ENCODE measurements at regions not wholly inside any gene's neighbourhood (a gene's known extent, or its start where the extent isn't known, plus 50 kb on each side); places are given as distances from the start of the nearest gene placed in this dataset.

- TF ChIP-seq CTCF (IDR thresholded peaks at IDR 0.05; ENCODE audit: insufficient read depth, low read depth, low read length), result no peak
- TF ChIP-seq EZH2 (IDR thresholded peaks at IDR 0.05; ENCODE audit: insufficient read depth, low read length), result no peak
Measured at GRCh38 chr20:22529150-22530019, 55.0 kb downstream of the FOXA2 start.

Measured in astrocyte (in vitro differentiated cells and primary cell).